PC-3 (cell line): ENCODE measurements at regions not wholly inside any gene's neighbourhood (a gene's known extent, or its start where the extent isn't known, plus 50 kb on each side); places are given as distances from the start of the nearest gene placed in this dataset.

Source experiments
- ATAC-seq: fragments of 200-7000 bp; cut with Tn5 transposase; 2 replicates; pipeline ENCODE4 v1.9.1; 2020; ENCODE audit warnings: mild to moderate bottlenecking, moderate library complexity
- BruUV-seq: library from RNA; stranded (reverse); fragments of 400-500 nt; replicated peaks from 2 replicates; lab custom pipeline; 2021; lab: Mats Ljungman, UMichigan
- CTCF ChIA-PET: fragments of 300-600 bp; sonication (Branson Sonifier 250); formaldehyde crosslinking; loops from one replicate; lab custom pipeline; 2022; ENCODE audit warnings: antibody characterized with exemption; lab: Charles Lee
- POLR2A ChIA-PET: fragments of 300-600 bp; sonication (Branson Sonifier 250); formaldehyde crosslinking; loops from one replicate; lab custom pipeline; 2022; ENCODE audit warnings: antibody characterized with exemption; ENCODE audit not compliant: unreplicated experiment; lab: Charles Lee
- DNase-seq: peaks from one replicate; pipeline ENCODE4 v3.0.0-alpha.2; 2015
- H2AFZ ChIP-seq: fragments of 300-600 bp; sonication (generic); 2 replicates; pipeline ENCODE4 v1.6.0; 2016; ENCODE audit warnings: antibody characterized with exemption, low read length
- H3F3A ChIP-seq: fragments of 300-600 bp; sonication (generic); one replicate; pipeline ENCODE4 v1.6.0; 2017; ENCODE audit warnings: antibody characterized with exemption, low read length, control low read depth, mild to moderate bottlenecking; ENCODE audit not compliant: unreplicated experiment
- H3K27ac ChIP-seq: fragments of 300-600 bp; sonication (generic); 2 replicates; pipeline ENCODE4 v1.5.1; 2016; ENCODE audit warnings: mild to moderate bottlenecking, low read length
- H3K27me3 ChIP-seq: fragments of 300-600 bp; sonication (generic); 2 replicates; pipeline ENCODE4 v1.6.1; 2016; ENCODE audit warnings: low read length, mixed read lengths
- H3K36me3 ChIP-seq: fragments of 300-600 bp; sonication (generic); 2 replicates; pipeline ENCODE4 v1.6.1; 2016; ENCODE audit warnings: low read depth, mixed run types, low read length, mixed read lengths
- H3K4me1 ChIP-seq: fragments of 300-600 bp; sonication (generic); 2 replicates; pipeline ENCODE4 v1.5.1; 2016; ENCODE audit warnings: low read length; ENCODE audit not compliant: insufficient read depth
- H3K4me2 ChIP-seq: fragments of 300-600 bp; sonication (generic); 2 replicates; pipeline ENCODE4 v1.6.0; 2016; ENCODE audit warnings: low read length
- H3K4me3 ChIP-seq: fragments of 300-600 bp; sonication (generic); 2 replicates; pipeline ENCODE4 v1.5.1; 2016; ENCODE audit warnings: mild to moderate bottlenecking, low read length, mixed read lengths
- H3K79me2 ChIP-seq: fragments of 300-600 bp; sonication (generic); 2 replicates; pipeline ENCODE4 v1.6.1; 2017; ENCODE audit warnings: low read length, mixed read lengths
- H3K9ac ChIP-seq: fragments of 300-600 bp; sonication (generic); 2 replicates; pipeline ENCODE4 v1.6.0; 2016; ENCODE audit warnings: mild to moderate bottlenecking, low read length
- H3K9me2 ChIP-seq: fragments of 300-600 bp; sonication (generic); replicated peaks from 2 replicates; pipeline ENCODE4 v1.6.1; 2016; ENCODE audit warnings: mixed run types, low read length, mixed read lengths
- H3K9me3 ChIP-seq: fragments of 300-600 bp; sonication (generic); 2 replicates; pipeline ENCODE4 v1.6.1; 2016; ENCODE audit warnings: low read length, mixed read lengths
- H4K20me1 ChIP-seq: fragments of 300-600 bp; sonication (generic); 2 replicates; pipeline ENCODE4 v1.6.1; 2016; ENCODE audit warnings: low read length, mixed read lengths
- EZH2 ChIP-seq: fragments of 300-600 bp; sonication (generic); IDR thresholded peaks from one replicate; pipeline ENCODE4 v1.6.1; 2017; ENCODE audit warnings: antibody characterized with exemption, mild to moderate bottlenecking, low read length; ENCODE audit not compliant: unreplicated experiment
- EZH2phosphoT487 ChIP-seq: fragments of 300-600 bp; sonication (generic); IDR thresholded peaks from 2 replicates; pipeline ENCODE4 v1.6.1; 2018; ENCODE audit warnings: mild to moderate bottlenecking, antibody characterized with exemption, low read length, borderline replicate concordance
- intact Hi-C: fragments of 100-400 bp; cut with micrococcal nuclease; formaldehyde crosslinking; loops from 2 replicates; pipeline ENCODE4 v1.9.0; 2023
- TF ChIP-seq, protein P1 (sequence below): fragments of 300-600 bp; sonication (generic); conservative IDR thresholded peaks from 2 replicates; pipeline ENCODE4 v1.5.1; 2017; ENCODE audit warnings: antibody characterized with exemption, low read depth, mild to moderate bottlenecking, low read length

DNA sequence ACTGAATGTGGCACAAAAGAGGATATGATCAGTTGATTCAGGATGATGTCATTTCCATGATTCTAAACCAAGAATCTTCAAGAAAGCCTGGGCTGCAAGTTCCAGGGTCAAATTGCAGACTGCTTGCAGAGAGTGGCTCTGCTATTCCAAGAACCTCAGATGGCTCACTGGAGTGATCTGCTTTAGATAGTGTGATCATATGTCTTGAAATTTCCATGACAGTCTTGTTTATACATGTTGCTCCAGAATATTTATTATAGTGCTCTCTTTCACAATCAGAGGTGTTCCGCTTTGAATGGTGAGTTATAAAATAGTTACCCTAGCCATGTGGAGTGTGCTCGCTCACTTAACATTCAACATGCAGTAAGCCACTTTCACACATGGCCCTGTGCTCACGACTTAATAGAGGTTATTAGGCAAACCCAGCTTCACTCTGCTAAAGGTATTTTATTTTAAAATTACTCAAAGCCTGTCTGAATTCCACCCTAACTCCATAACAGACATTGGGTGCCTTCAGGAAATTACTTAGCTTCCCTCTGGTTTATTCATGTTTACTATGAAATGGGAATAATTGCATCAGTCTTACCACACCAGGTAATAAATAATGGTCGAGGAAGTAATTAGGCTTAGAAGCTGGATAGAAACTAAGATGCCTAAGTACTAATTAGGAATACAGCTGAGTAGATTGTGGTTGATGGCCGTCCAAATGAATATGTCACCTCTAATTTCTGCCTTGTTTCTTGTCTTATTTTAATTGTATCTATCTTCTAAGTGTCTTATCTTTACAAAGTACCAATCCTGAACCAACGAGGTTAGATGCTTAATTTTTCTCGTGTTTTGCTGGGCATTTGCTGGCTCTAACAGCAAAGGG lies 187.9 kb downstream of the ETS1 start:
- Histone ChIP-seq H3K36me3 (no peaks in the 10 kb centered on the region), H3K4me1 (peaks cover 11% of the 10 kb centered on the region), H3K27me3 (no peaks in the 10 kb centered on the region), H2AFZ (peak overlapping the region; percentile 10; the same call in 1 of the 2 replicates), H3K79me2 (no peaks in the 10 kb centered on the region), H3K9me3 (no peaks in the 10 kb centered on the region), H3K27ac (no peak overlapping the region), H3F3A (no peaks in the 10 kb centered on the region), H3K4me2 (no peak overlapping the region), H4K20me1 (no peaks in the 10 kb centered on the region), H3K9me2 (no peaks in the 10 kb centered on the region), H3K4me3 (no peak overlapping the region), H3K9ac (no peak overlapping the region)
- ATAC-seq, result peak; percentile 84
- ChIA-PET CTCF (no interaction called here), POLR2A (no interaction called here)
- peak; percentile 66 for DNase-seq
- no TSS peak for BruUV-seq
- TF ChIP-seq EZH2phosphoT487 (no peak), EZH2 (no peak)
- TF ChIP-seq, protein P1, sequence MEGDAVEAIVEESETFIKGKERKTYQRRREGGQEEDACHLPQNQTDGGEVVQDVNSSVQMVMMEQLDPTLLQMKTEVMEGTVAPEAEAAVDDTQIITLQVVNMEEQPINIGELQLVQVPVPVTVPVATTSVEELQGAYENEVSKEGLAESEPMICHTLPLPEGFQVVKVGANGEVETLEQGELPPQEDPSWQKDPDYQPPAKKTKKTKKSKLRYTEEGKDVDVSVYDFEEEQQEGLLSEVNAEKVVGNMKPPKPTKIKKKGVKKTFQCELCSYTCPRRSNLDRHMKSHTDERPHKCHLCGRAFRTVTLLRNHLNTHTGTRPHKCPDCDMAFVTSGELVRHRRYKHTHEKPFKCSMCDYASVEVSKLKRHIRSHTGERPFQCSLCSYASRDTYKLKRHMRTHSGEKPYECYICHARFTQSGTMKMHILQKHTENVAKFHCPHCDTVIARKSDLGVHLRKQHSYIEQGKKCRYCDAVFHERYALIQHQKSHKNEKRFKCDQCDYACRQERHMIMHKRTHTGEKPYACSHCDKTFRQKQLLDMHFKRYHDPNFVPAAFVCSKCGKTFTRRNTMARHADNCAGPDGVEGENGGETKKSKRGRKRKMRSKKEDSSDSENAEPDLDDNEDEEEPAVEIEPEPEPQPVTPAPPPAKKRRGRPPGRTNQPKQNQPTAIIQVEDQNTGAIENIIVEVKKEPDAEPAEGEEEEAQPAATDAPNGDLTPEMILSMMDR, result no peak
- intact Hi-C loops, result no loop called here

DNA sequence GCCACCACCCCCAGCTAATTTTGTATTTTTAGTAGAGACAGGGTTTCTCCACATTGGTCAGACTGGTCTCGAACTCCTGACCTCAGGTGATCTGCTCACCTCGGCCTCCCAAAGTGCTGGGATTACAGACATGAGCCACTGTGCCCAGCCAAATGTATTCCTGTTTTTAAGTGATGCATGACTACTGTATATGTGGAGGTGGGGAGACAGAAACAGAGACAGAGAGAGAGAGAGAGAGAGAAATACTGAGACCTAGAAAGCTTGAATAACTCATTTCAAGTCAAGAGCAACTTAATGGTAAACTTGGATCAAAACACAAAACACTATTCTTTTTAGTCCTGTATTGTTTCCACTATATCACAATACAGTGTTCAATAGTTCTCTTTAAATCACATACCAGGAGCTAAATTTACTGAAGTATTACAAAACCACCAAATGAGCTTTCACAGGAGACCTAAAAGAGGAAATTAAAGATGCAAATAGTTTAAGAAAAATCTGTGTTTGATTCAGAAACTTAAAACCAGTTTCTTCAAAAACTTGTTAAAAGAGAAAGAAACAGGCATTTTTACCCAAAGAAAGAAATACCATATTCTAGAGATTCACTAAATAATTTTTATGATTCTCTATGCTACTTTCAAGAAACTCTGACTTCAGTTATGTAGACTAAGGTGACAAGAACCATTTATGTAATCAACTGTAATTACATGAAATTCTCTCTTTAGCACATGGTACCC lies 188.7 kb downstream of the ETS1 start:
- no TSS peak for BruUV-seq
- no peak overlapping the region for H3K4me3 ChIP-seq
- peak overlapping the region; percentile 10; the same call in 1 of the 2 replicates for H2AFZ ChIP-seq
- no peaks in the 10 kb centered on the region for H3K36me3 ChIP-seq
- H4K20me1 ChIP-seq, result no peaks in the 10 kb centered on the region
- no peaks in the 10 kb centered on the region for H3K79me2 ChIP-seq
- H3K9me3 ChIP-seq, result no peaks in the 10 kb centered on the region
- POLR2A ChIA-PET, result no interaction called here
- no peak for DNase-seq
- ATAC-seq, result no peak
- CTCF ChIA-PET, result no interaction called here
- H3K4me2 ChIP-seq, result no peak overlapping the region
- no peak overlapping the region for H3K27ac ChIP-seq
- H3K9ac ChIP-seq, result no peak overlapping the region
- no peaks in the 10 kb centered on the region for H3K27me3 ChIP-seq
- H3F3A ChIP-seq, result no peaks in the 10 kb centered on the region
- TF ChIP-seq EZH2phosphoT487, result no peak
- TF ChIP-seq, protein P1, result no peak
- intact Hi-C loops, result no loop called here
- H3K4me1 ChIP-seq, result peaks cover 11% of the 10 kb centered on the region
- no peaks in the 10 kb centered on the region for H3K9me2 ChIP-seq
